Breast epithelium (tissue), 4 donors: ENCODE measurements at regions not wholly inside any gene's neighbourhood (a gene's known extent, or its start where the extent isn't known, plus 50 kb on each side); places are given as distances from the start of the nearest gene placed in this dataset.
"Not testable (repeated sequence)": the region's sequence is repeated elsewhere in the genome, so short reads cannot be mapped to it uniquely, and the experiment has no call there.

Experiments used
- DNase-seq, 2 donors: peaks; one replicate each; pipeline ENCODE4 v3.0.0-alpha.2; 2019; ENCODE audit warnings: low spot score in 2 of 2
- H3K27ac ChIP-seq, 2 donors: fragments of 200-600 bp; sonication (generic) in 1 of 2; one replicate each; pipeline ENCODE4 v1.5.1; 2016 to 2019; ENCODE audit warnings: mild to moderate bottlenecking in 1 of 2
- H3K27me3 ChIP-seq, 2 donors: fragments of 200-600 bp; sonication (generic) in 1 of 2; one replicate each; pipeline versions ENCODE4 v1.5.1 to v1.6.0; 2017 to 2019; ENCODE audit warnings: control low read depth in 1 of 2, mild to moderate bottlenecking in 1 of 2
- H3K36me3 ChIP-seq: fragments of 200-600 bp; one replicate; pipeline ENCODE4 v1.5.1; 2019
- H3K4me1 ChIP-seq, 2 donors: fragments of 200-600 bp; sonication (generic); one replicate each; pipeline ENCODE4 v1.5.1; 2016 to 2019; ENCODE audit warnings: control low read depth in 1 of 2
- H3K4me3 ChIP-seq, 3 donors: fragments of 200-600 bp; sonication (generic); 1 replicate in 2 of 3; 2 replicates in 1 of 3; pipeline ENCODE4 v1.5.1; 2016 to 2019; ENCODE audit warnings: mild to moderate bottlenecking in 3 of 3, moderate library complexity in 2 of 3
- H3K9me3 ChIP-seq, 2 donors: fragments of 200-600 bp; sonication (generic) in 1 of 2; one replicate each; pipeline ENCODE4 v1.5.1; 2016 to 2019; ENCODE audit warnings: control low read depth in 1 of 2
- POLR2A ChIP-seq: fragments of 450-650 bp; IDR thresholded peaks from one replicate; pipeline ENCODE4 v1.6.1; 2016; ENCODE audit warnings: antibody characterized with exemption, mild to moderate bottlenecking, moderate library complexity
- POLR2AphosphoS5 ChIP-seq, 3 donors: sonication (generic); formaldehyde crosslinking; IDR thresholded peaks; one replicate each; pipeline ENCODE4 v1.6.1; 2017; ENCODE audit warnings: antibody characterized with exemption in 3 of 3
- intact Hi-C: fragments of 100-400 bp; cut with DNase I; formaldehyde crosslinking; loops from one replicate; pipeline ENCODE4 v1.15.1; 2023; ENCODE audit warnings: low total_unique reads
- TF ChIP-seq, protein P1 (sequence below), 3 donors: fragments of 450-650 bp; IDR thresholded peaks; one replicate each; pipeline ENCODE4 v1.5.1; 2016 to 2017; ENCODE audit warnings: antibody characterized with exemption in 3 of 3, mild to moderate bottlenecking in 3 of 3, moderate library complexity in 3 of 3

DNA sequence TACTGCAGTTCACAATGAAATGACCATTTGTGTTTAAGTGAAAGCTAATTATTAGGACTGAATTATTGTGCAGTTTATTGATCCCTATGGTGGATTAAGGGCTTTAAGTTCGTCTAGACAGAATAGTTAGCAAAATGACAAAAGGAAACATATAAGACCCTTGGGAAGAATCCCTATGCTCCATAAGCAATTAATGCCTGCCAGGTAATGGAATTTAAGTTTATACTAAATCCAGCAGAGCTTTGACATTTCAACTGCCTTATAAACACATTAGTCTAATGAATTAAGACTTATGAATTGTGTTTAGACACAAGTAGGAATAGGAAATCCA lies 640.0 kb upstream of the ARRDC3 start:
- no peak overlapping the region for H3K4me3 ChIP-seq
- H3K27ac ChIP-seq: no peak overlapping the region
- H3K4me1 ChIP-seq: no peaks in the 10 kb centered on the region
- H3K36me3 ChIP-seq: no peaks in the 10 kb centered on the region
- no peak for DNase-seq
- TF ChIP-seq POLR2A: no peak
- TF ChIP-seq, protein P1, sequence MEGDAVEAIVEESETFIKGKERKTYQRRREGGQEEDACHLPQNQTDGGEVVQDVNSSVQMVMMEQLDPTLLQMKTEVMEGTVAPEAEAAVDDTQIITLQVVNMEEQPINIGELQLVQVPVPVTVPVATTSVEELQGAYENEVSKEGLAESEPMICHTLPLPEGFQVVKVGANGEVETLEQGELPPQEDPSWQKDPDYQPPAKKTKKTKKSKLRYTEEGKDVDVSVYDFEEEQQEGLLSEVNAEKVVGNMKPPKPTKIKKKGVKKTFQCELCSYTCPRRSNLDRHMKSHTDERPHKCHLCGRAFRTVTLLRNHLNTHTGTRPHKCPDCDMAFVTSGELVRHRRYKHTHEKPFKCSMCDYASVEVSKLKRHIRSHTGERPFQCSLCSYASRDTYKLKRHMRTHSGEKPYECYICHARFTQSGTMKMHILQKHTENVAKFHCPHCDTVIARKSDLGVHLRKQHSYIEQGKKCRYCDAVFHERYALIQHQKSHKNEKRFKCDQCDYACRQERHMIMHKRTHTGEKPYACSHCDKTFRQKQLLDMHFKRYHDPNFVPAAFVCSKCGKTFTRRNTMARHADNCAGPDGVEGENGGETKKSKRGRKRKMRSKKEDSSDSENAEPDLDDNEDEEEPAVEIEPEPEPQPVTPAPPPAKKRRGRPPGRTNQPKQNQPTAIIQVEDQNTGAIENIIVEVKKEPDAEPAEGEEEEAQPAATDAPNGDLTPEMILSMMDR (IDR thresholded peaks at IDR 0.05): no peak
- no peak for TF ChIP-seq POLR2AphosphoS5 (IDR thresholded peaks at IDR 0.05)
- H3K9me3 ChIP-seq: no peaks in the 10 kb centered on the region
- intact Hi-C loops: loop anchor here (5.0 kb wide), 1 partner anchor 381 kb away; no protein-coding TSS in a partner anchor
- no peaks in the 10 kb centered on the region for H3K27me3 ChIP-seq

GRCh38 chr5:92022415-92023140 lies 639.5 kb upstream of the ARRDC3 start:
- no peaks in the 10 kb centered on the region for H3K36me3 ChIP-seq
- no peaks in the 10 kb centered on the region for H3K27me3 ChIP-seq
- no peak for DNase-seq
- TF ChIP-seq POLR2A: no peak
- no peak for TF ChIP-seq POLR2AphosphoS5 (IDR thresholded peaks at IDR 0.05)
- TF ChIP-seq, protein P1 (IDR thresholded peaks at IDR 0.05): no peak
- H3K4me1 ChIP-seq: no peaks in the 10 kb centered on the region
- no peak overlapping the region for H3K4me3 ChIP-seq
- H3K9me3 ChIP-seq: no peaks in the 10 kb centered on the region
- H3K27ac ChIP-seq: no peak overlapping the region
- intact Hi-C loops: loop anchor here (5.0 kb wide), 1 partner anchor 380 kb away; no protein-coding TSS in a partner anchor

- Histone ChIP-seq H3K27me3 (no peaks in the 10 kb centered on the region), H3K4me1 (no peaks in the 10 kb centered on the region), H3K36me3 (no peaks in the 10 kb centered on the region), H3K9me3 (no peaks in the 10 kb centered on the region), H3K27ac (no peak overlapping the region), H3K4me3 (no peak overlapping the region)
- TF ChIP-seq POLR2A: no peak
- no peak for TF ChIP-seq POLR2AphosphoS5 (IDR thresholded peaks at IDR 0.05)
- TF ChIP-seq, protein P1 (IDR thresholded peaks at IDR 0.05): no peak
- intact Hi-C loops: no loop called here
- DNase-seq: no peak
Measured at GRCh38 chr5:92019376-92019990, 636.4 kb upstream of the ARRDC3 start.

- no peak overlapping the region for H3K27ac ChIP-seq
- no peaks in the 10 kb centered on the region for H3K36me3 ChIP-seq
- H3K9me3 ChIP-seq: no peaks in the 10 kb centered on the region
- no peaks in the 10 kb centered on the region for H3K27me3 ChIP-seq
- no peaks in the 10 kb centered on the region for H3K4me1 ChIP-seq
- TF ChIP-seq POLR2AphosphoS5 (IDR thresholded peaks at IDR 0.05): no peak
- TF ChIP-seq POLR2A: no peak
- TF ChIP-seq, protein P1 (IDR thresholded peaks at IDR 0.05): no peak
- DNase-seq: no peak
- no peak overlapping the region for H3K4me3 ChIP-seq
- intact Hi-C loops: no loop called here
Measured at GRCh38 chr5:92017776-92018175, 634.7 kb upstream of the ARRDC3 start.

DNA sequence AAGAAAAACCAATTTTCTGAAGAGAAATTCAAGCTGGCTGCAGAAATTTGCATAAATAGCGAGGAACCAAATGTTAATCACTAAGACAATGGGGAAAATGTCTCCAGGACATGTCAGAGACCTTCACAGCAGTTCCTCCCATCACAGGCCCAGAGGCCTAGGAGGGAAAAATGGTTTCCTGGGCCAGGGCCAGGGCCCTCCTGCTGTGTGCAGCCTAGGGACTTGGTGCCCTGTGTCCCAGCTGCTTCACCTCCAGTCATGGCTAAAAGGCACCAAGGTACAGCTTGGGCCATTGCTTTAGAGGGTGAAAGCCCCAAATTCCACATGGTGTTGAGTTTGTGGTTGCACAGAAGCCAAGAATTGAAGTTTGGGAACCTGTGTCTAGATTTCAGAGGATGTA lies 628.7 kb upstream of the ARRDC3 start:
- H3K27ac ChIP-seq, H3K9me3 ChIP-seq, intact Hi-C loops, H3K27me3 ChIP-seq, H3K36me3 ChIP-seq, H3K4me1 ChIP-seq, H3K4me3 ChIP-seq, DNase-seq: not testable (repeated sequence)
